NB4 (cell line): ENCODE measurements at regions not wholly inside any gene's neighbourhood (a gene's known extent, or its start where the extent isn't known, plus 50 kb on each side); places are given as distances from the start of the nearest gene placed in this dataset.

Experiments used
- DNase-seq: peaks from one replicate; pipeline ENCODE4 v3.0.0; 2010; ENCODE audit warnings: low read depth
- H3K4me3 ChIP-seq: one replicate; pipeline ENCODE4 v1.5.1; 2011; ENCODE audit warnings: mild to moderate bottlenecking, low read depth, low read length, moderate library complexity
- MYC ChIP-seq: IDR thresholded peaks from 2 replicates; pipeline ENCODE4 v1.6.1; 2011; ENCODE audit warnings: low read depth, low read length
- POLR2A ChIP-seq: IDR thresholded peaks from 2 replicates; pipeline ENCODE4 v1.6.1; 2011; ENCODE audit warnings: mild to moderate bottlenecking; ENCODE audit not compliant: insufficient read length; ENCODE audit errors: extremely low read depth
- TF ChIP-seq, protein P1 (sequence below): IDR thresholded peaks from 2 replicates; pipeline ENCODE4 v1.6.1; 2011; ENCODE audit warnings: low read depth, low read length
- TF ChIP-seq, protein P2 (sequence below): IDR thresholded peaks from one replicate; pipeline ENCODE4 v1.5.1; 2012; ENCODE audit warnings: low read depth, low read length

GRCh38 chr4:189494407-189494806 lies 446.3 kb upstream of the FRG1 start:
- H3K4me3 ChIP-seq: no peak overlapping the region
- TF ChIP-seq MYC: no peak
- TF ChIP-seq, protein P1, sequence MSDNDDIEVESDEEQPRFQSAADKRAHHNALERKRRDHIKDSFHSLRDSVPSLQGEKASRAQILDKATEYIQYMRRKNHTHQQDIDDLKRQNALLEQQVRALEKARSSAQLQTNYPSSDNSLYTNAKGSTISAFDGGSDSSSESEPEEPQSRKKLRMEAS: no peak
- TF ChIP-seq, protein P2, sequence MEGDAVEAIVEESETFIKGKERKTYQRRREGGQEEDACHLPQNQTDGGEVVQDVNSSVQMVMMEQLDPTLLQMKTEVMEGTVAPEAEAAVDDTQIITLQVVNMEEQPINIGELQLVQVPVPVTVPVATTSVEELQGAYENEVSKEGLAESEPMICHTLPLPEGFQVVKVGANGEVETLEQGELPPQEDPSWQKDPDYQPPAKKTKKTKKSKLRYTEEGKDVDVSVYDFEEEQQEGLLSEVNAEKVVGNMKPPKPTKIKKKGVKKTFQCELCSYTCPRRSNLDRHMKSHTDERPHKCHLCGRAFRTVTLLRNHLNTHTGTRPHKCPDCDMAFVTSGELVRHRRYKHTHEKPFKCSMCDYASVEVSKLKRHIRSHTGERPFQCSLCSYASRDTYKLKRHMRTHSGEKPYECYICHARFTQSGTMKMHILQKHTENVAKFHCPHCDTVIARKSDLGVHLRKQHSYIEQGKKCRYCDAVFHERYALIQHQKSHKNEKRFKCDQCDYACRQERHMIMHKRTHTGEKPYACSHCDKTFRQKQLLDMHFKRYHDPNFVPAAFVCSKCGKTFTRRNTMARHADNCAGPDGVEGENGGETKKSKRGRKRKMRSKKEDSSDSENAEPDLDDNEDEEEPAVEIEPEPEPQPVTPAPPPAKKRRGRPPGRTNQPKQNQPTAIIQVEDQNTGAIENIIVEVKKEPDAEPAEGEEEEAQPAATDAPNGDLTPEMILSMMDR: no peak
- TF ChIP-seq POLR2A: no peak
- no peak for DNase-seq

DNA sequence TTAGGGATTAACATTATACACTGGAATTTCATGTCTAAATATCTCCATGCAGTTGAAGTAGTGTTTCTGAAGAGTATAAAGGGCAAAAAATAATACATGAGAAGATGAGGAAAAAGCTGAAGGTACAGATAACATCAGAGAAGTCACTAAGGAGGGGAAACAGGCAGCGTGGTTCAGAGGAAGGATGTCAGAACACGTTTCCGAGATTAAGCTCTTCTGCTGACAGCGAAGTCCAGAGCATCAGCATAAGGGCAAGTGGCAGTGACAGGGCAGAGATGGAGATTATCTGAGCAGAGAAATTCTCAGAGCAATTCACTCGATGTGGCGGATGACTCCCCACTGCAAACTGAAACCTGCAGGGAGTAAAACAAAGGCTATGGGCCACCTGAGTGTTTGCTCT lies 443.2 kb upstream of the FRG1 start:
- no peak overlapping the region for H3K4me3 ChIP-seq
- TF ChIP-seq, protein P1: no peak
- TF ChIP-seq, protein P2: no peak
- no peak for TF ChIP-seq MYC
- no peak for TF ChIP-seq POLR2A
- no peak for DNase-seq

DNA sequence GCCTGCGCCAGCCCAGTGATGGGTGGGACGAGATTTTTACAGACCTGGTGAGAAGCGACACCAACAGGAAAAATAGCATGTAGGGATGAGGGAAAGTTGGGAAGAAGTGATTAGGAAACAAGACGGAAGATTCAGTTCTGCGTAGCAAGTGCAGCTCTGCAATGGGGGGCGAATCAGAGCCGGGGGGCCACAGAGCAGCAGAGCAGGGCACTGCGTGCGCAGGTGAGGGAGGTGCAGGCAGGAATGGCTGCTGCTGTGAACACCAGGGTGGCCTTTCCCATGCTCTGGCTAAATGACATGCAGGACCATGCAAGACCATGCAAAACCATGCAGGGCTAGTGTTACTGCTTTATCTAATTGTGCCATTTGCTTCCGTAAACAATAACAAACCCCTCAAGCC lies 442.7 kb upstream of the FRG1 start:
- TF ChIP-seq POLR2A: no peak
- no peak for TF ChIP-seq MYC
- TF ChIP-seq, protein P2: no peak
- TF ChIP-seq, protein P1: no peak
- DNase-seq: no peak
- no peak overlapping the region for H3K4me3 ChIP-seq

GRCh38 chr4:189498457-189498856 lies 442.2 kb upstream of the FRG1 start:
- no peak overlapping the region for H3K4me3 ChIP-seq
- no peak for DNase-seq
- TF ChIP-seq, protein P2: no peak
- TF ChIP-seq, protein P1: no peak

GRCh38 chr4:189499696-189500095 lies 441.0 kb upstream of the FRG1 start:
- no peak for TF ChIP-seq MYC
- no peak for TF ChIP-seq POLR2A
- TF ChIP-seq, protein P2: no peak
- TF ChIP-seq, protein P1: no peak
- DNase-seq: no peak
- H3K4me3 ChIP-seq: no peak overlapping the region

- H3K4me3 ChIP-seq: no peak overlapping the region
- DNase-seq: no peak
- no peak for TF ChIP-seq POLR2A
- TF ChIP-seq, protein P2: no peak
- TF ChIP-seq MYC: no peak
Measured at GRCh38 chr4:189500970-189501369, 439.7 kb upstream of the FRG1 start.
